Type B pancreatic cell (in vitro differentiated cells): ENCODE measurements at regions not wholly inside any gene's neighbourhood (a gene's known extent, or its start where the extent isn't known, plus 50 kb on each side); places are given as distances from the start of the nearest gene placed in this dataset.

Experiments
- DNase-seq: peaks from one replicate; pipeline ENCODE4 v3.0.0; 2021; ENCODE audit warnings: mixed read lengths; ENCODE audit not compliant: unreplicated experiment; ENCODE audit errors: extremely low spot score
- H3K27ac Mint-ChIP-seq: 2 replicates; pipeline ENCODE4 v1.8.0; 2021; ENCODE audit warnings: mild to moderate bottlenecking, mixed read lengths
- H3K27me3 Mint-ChIP-seq: 2 replicates; pipeline ENCODE4 v1.8.0; 2021; ENCODE audit warnings: mixed read lengths
- H3K36me3 Mint-ChIP-seq: 2 replicates; pipeline ENCODE4 v1.8.0; 2021; ENCODE audit warnings: mixed read lengths
- H3K4me1 Mint-ChIP-seq: one replicate; pipeline ENCODE4 v1.8.0; 2021; ENCODE audit warnings: mixed read lengths; ENCODE audit not compliant: unreplicated experiment
- H3K4me3 Mint-ChIP-seq: 2 replicates; pipeline ENCODE4 v1.8.0; 2021; ENCODE audit warnings: mild to moderate bottlenecking, mixed read lengths
- H3K9me3 Mint-ChIP-seq: 2 replicates; pipeline ENCODE4 v1.8.0; 2021; ENCODE audit warnings: mixed read lengths
- TF ChIP-seq, protein P1 (sequence below): fragments of 200-600 bp; sonication (generic); conservative IDR thresholded peaks from 2 replicates; pipeline ENCODE4 v1.5.0; 2021; ENCODE audit warnings: antibody characterized with exemption, mild to moderate bottlenecking

GRCh38 chr2:120654381-120655134 is 81.1 kb upstream of the GLI2 start:
- no peak overlapping the region for H3K27ac Mint-ChIP-seq
- H3K27me3 Mint-ChIP-seq = peaks cover 15% of the 10 kb centered on the region
- H3K9me3 Mint-ChIP-seq = no peaks in the 10 kb centered on the region
- no peaks in the 10 kb centered on the region for H3K36me3 Mint-ChIP-seq
- TF ChIP-seq, protein P1, sequence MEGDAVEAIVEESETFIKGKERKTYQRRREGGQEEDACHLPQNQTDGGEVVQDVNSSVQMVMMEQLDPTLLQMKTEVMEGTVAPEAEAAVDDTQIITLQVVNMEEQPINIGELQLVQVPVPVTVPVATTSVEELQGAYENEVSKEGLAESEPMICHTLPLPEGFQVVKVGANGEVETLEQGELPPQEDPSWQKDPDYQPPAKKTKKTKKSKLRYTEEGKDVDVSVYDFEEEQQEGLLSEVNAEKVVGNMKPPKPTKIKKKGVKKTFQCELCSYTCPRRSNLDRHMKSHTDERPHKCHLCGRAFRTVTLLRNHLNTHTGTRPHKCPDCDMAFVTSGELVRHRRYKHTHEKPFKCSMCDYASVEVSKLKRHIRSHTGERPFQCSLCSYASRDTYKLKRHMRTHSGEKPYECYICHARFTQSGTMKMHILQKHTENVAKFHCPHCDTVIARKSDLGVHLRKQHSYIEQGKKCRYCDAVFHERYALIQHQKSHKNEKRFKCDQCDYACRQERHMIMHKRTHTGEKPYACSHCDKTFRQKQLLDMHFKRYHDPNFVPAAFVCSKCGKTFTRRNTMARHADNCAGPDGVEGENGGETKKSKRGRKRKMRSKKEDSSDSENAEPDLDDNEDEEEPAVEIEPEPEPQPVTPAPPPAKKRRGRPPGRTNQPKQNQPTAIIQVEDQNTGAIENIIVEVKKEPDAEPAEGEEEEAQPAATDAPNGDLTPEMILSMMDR = no peak
- no peak overlapping the region for H3K4me3 Mint-ChIP-seq
- peak; percentile 65 for DNase-seq
- H3K4me1 Mint-ChIP-seq = peaks cover 28% of the 10 kb centered on the region

DNA sequence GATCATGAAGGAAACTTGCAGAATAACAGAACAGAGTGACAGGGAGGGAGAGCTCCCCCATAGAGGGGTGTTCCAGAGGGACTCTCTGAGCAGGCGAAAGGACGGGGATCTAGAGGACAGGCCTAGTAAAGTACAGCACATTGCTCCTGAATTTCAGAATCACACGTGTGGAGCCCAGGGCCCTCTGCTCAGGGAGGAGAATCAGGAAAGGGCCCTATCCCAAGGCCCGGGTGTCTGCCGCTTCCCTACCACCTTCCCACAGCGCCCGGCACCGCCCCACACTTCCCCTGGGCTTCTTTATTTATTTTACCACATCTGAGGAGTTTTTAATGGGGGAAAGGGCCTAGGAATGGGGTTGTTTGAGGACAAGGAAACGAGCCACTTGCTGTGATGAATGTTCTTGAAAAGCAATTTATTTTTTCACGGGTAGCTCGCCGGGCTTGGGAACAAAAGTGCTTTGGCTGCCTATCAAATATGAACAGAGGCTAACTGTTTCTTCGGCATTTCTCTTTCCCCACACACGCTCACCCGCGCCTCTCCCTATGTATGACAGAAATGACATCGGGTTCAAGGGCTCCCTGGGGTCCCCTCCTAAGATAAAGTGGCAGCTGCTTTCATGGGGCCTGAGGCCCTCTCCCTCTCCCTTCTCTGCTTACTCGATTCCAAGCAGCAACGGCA is 79.3 kb upstream of the GLI2 start:
- H3K4me1 Mint-ChIP-seq = peaks cover 38% of the 10 kb centered on the region
- TF ChIP-seq, protein P1 = no peak
- H3K27me3 Mint-ChIP-seq = peaks cover 18% of the 10 kb centered on the region
- DNase-seq = peak; percentile 54
- H3K9me3 Mint-ChIP-seq = no peaks in the 10 kb centered on the region
- peak overlapping the region; percentile 44 for H3K4me3 Mint-ChIP-seq
- H3K27ac Mint-ChIP-seq = no peak overlapping the region
- H3K36me3 Mint-ChIP-seq = no peaks in the 10 kb centered on the region

- peak; percentile 45 for DNase-seq
- Mint-ChIP-seq H3K9me3 (no peaks in the 10 kb centered on the region), H3K27ac (peak overlapping the region; percentile 3), H3K4me1 (peaks cover 50% of the 10 kb centered on the region), H3K27me3 (peaks cover 15% of the 10 kb centered on the region), H3K36me3 (no peaks in the 10 kb centered on the region), H3K4me3 (no peak overlapping the region)
- TF ChIP-seq, protein P1 = no peak
Measured at GRCh38 chr2:120658042-120658769, 77.5 kb upstream of the GLI2 start.

GRCh38 chr2:120658770-120659158 is 76.9 kb upstream of the GLI2 start:
- Mint-ChIP-seq H3K36me3 (no peaks in the 10 kb centered on the region), H3K4me1 (peaks cover 50% of the 10 kb centered on the region), H3K9me3 (no peaks in the 10 kb centered on the region), H3K27me3 (peaks cover 15% of the 10 kb centered on the region), H3K27ac (peak overlapping the region; percentile 3), H3K4me3 (no peak overlapping the region)
- TF ChIP-seq, protein P1 = no peak
- peak; percentile 22 for DNase-seq

DNA sequence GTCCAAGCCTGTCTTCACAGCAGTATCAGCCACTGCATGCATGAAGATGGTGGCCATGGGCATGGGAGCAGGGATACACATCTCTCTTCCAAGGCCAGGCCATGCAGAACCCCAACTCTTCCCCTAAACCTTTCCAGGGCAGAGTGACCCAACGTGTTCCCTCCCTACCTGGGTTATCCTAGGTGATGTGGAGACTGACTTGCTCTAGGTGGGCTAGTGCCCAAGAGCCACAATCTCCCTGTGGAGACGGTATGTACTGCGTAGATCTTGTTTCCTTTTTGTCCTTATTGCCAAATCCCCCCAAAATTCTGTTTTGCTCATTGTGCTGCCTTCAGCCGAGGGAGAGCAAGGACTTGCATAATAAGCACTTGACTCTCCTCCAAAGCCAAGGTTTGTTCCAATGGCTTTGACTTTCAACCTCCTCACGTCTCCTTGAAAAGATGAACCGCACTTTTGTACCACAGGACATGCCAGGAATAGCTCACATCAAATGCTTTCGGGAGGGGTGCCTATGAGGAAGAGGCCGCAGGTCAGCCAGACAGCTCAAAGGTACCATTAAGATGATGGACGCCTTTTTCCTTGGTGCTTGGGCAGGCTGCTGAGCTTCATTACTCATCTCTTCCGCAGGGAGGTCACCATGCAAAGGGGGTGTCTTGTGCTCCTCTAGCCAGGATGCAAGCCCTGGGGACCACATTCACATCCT is 76.2 kb upstream of the GLI2 start:
- peak; percentile 44 for DNase-seq
- Mint-ChIP-seq H3K36me3 (no peaks in the 10 kb centered on the region), H3K4me1 (peaks cover 50% of the 10 kb centered on the region), H3K27ac (no peak overlapping the region), H3K4me3 (no peak overlapping the region), H3K27me3 (peaks cover 12% of the 10 kb centered on the region), H3K9me3 (no peaks in the 10 kb centered on the region)
- TF ChIP-seq, protein P1 = no peak
